ENCODE measurements at regions not wholly inside any gene's neighbourhood (a gene's known extent, or its start where the extent isn't known, plus 50 kb on each side); places are given as distances from the start of the nearest gene placed in this dataset.
"Not testable (repeated sequence)": the region's sequence is repeated elsewhere in the genome, so short reads cannot be mapped to it uniquely, and the experiment has no call there.

DNA sequence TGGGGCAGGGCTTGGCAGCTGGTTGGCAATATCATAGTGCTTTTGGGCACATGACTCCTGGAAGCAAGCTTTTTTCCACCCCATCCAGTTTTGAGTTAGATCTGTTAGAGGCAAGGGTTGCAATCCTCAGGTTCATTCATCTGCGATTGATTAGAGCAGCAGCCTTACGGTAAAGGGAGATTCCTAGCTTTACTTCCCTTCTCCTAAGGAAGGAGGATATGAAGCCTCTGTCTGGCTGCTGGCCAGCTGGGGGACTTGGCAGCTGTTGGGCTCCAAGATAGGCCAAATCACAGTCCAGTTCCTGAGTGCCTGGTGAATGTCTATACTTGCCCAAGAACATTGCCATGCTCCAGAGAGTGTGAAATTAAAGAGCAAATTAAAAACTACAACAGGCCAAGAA, 113.4 kb upstream of the CCNH start:
- TF ChIP-seq POLR2AphosphoS5 (IDR thresholded peaks at IDR 0.05; ENCODE audit: borderline replicate concordance, low read depth, low read length): no peak
- no peak for TF ChIP-seq EZH2 (IDR thresholded peaks at IDR 0.05)
- TF ChIP-seq FOXP2 (optimal IDR thresholded peaks at IDR 0.05; ENCODE audit: control extremely low read depth, extremely low read length, insufficient read depth): no peak
- no peaks in the 10 kb centered on the region for H3K9me3 ChIP-seq (ENCODE audit: low read depth, low read length)
- no peaks in the 10 kb centered on the region for H3K36me3 ChIP-seq (ENCODE audit: insufficient read depth, low read length)
- no peak for DNase-seq (ENCODE audit: low read depth, low spot score)
- H3K9ac ChIP-seq (ENCODE audit: insufficient read length): no peak overlapping the region
- H3K27ac ChIP-seq: peak overlapping the region; percentile 51
- H3K4me3 ChIP-seq: no peak overlapping the region

DNA sequence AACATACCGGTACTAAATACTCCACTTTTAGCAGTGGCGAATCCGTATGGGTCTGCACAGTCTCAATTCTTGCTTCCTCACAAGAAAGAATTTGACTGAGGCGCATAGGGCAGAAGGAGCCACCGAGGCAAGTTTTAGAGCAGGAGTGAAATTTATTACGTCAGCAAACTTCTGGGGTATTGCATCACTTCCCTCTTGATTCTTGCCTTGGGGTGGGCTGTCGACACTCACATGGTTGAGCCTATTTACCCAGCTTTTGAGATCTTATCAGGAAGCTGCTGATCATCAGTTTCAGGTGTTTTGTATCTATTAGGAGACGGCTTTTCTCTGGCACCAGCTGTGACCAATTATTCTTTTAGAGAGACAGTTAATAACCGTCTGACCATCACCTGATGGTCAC, 111.5 kb upstream of the CCNH start:
- Histone ChIP-seq H3K9ac (ENCODE audit: insufficient read length) (no peak overlapping the region), H3K4me3 (no peak overlapping the region), H3K27ac (0 out of 2 replicates have a peak overlapping the region, but pooled peaks have one; percentile 52), H3K36me3 (ENCODE audit: insufficient read depth, low read length) (no peaks in the 10 kb centered on the region), H3K9me3 (ENCODE audit: low read depth, low read length) (no peaks in the 10 kb centered on the region)
- TF ChIP-seq FOXP2 (optimal IDR thresholded peaks at IDR 0.05; ENCODE audit: control extremely low read depth, extremely low read length, insufficient read depth) (no peak), POLR2AphosphoS5 (IDR thresholded peaks at IDR 0.05; ENCODE audit: borderline replicate concordance, low read depth, low read length) (no peak), EZH2 (IDR thresholded peaks at IDR 0.05) (no peak)
- no peak for DNase-seq (ENCODE audit: low read depth, low spot score)

GRCh38 chr5:87511778-87512177, 99.0 kb upstream of the CCNH start:
- not testable (repeated sequence) for H3K27ac ChIP-seq; H3K36me3 ChIP-seq (ENCODE audit: insufficient read depth, low read length); DNase-seq (ENCODE audit: low read depth, low spot score); H3K9me3 ChIP-seq (ENCODE audit: low read depth, low read length); H3K4me3 ChIP-seq; H3K9ac ChIP-seq (ENCODE audit: insufficient read length)

GRCh38 chr5:87503004-87503403, 90.3 kb upstream of the CCNH start:
- TF ChIP-seq EZH2 (IDR thresholded peaks at IDR 0.05) (no peak), FOXP2 (optimal IDR thresholded peaks at IDR 0.05; ENCODE audit: control extremely low read depth, extremely low read length, insufficient read depth) (no peak), POLR2AphosphoS5 (IDR thresholded peaks at IDR 0.05; ENCODE audit: borderline replicate concordance, low read depth, low read length) (no peak)
- H3K9ac ChIP-seq (ENCODE audit: insufficient read length): no peak overlapping the region
- H3K9me3 ChIP-seq (ENCODE audit: low read depth, low read length): no peaks in the 10 kb centered on the region
- H3K36me3 ChIP-seq (ENCODE audit: insufficient read depth, low read length): no peaks in the 10 kb centered on the region
- DNase-seq (ENCODE audit: low read depth, low spot score): no peak
- no peak overlapping the region for H3K27ac ChIP-seq
- H3K4me3 ChIP-seq: no peak overlapping the region

GRCh38 chr5:87499478-87500410, 87.0 kb upstream of the CCNH start:
- H3K9me3 ChIP-seq (ENCODE audit: low read depth, low read length): no peaks in the 10 kb centered on the region

More at GRCh38 chr5:87499478-87500410, 87.0 kb upstream of the CCNH start:
- Histone ChIP-seq H3K27ac (no peak overlapping the region), H3K9ac (ENCODE audit: insufficient read length) (no peak overlapping the region), H3K4me3 (no peak overlapping the region), H3K36me3 (ENCODE audit: insufficient read depth, low read length) (no peaks in the 10 kb centered on the region)
- TF ChIP-seq FOXP2 (optimal IDR thresholded peaks at IDR 0.05; ENCODE audit: control extremely low read depth, extremely low read length, insufficient read depth) (no peak), EZH2 (IDR thresholded peaks at IDR 0.05) (no peak), POLR2AphosphoS5 (IDR thresholded peaks at IDR 0.05; ENCODE audit: borderline replicate concordance, low read depth, low read length) (no peak)
- no peak for DNase-seq (ENCODE audit: low read depth, low spot score)
